ENCODE measurements at regions not wholly inside any gene's neighbourhood (a gene's known extent, or its start where the extent isn't known, plus 50 kb on each side); places are given as distances from the start of the nearest gene placed in this dataset.

- no peak overlapping the region for H3K9ac ChIP-seq (ENCODE audit: insufficient read depth, low read depth, low read length)
- H3K9me3 ChIP-seq (ENCODE audit: low read length), result no peaks in the 10 kb centered on the region
- no peaks in the 10 kb centered on the region for H3K79me2 ChIP-seq (ENCODE audit: insufficient read depth, low read length)
- BruUV-seq (replicated peaks), result no TSS peak
- no peak overlapping the region for H3K27ac ChIP-seq (ENCODE audit: extremely low read length, insufficient read depth, low read length)
- no peak overlapping the region for H2AFZ ChIP-seq (ENCODE audit: low read length)
- no peak overlapping the region for H3K4me2 ChIP-seq (ENCODE audit: low read depth, low read length)
- H3K4me1 ChIP-seq (ENCODE audit: insufficient read depth, low read length), result no peaks in the 10 kb centered on the region
- intact Hi-C loops (cut with micrococcal nuclease; ENCODE audit: unreplicated experiment), result no loop called here
- H3K4me3 ChIP-seq (replicated peaks in 1 of 3; ENCODE audit: insufficient read depth in 1 of 3, low read depth in 2 of 3, low read length in 3 of 3), result no peak overlapping the region
- ChIA-PET CTCF (ENCODE audit: low intra/inter-chr PET ratio, low total read pairs) (no interaction called here), POLR2A (no interaction called here)
- ATAC-seq, result no peak
- no peak for FAIRE-seq
- TF ChIP-seq ZNF577 (CRISPR knock-in tag; IDR thresholded peaks at IDR 0.05; ENCODE audit: borderline replicate concordance, low read depth), result no peak
- TF ChIP-seq ZNF414 (CRISPR knock-in tag; IDR thresholded peaks at IDR 0.05), result no peak
- TF ChIP-seq ZIK1 (CRISPR knock-in tag; IDR thresholded peaks at IDR 0.05; ENCODE audit: borderline replicate concordance, low read depth), result no peak
- no peak for TF ChIP-seq MIXL1 (CRISPR knock-in tag; IDR thresholded peaks at IDR 0.05)
- no peak for TF ChIP-seq HHEX (CRISPR knock-in tag; IDR thresholded peaks at IDR 0.05)
- no peak for TF ChIP-seq GFI1 (CRISPR knock-in tag; IDR thresholded peaks at IDR 0.05; ENCODE audit: borderline replicate concordance)
- TF ChIP-seq ZNF883 (CRISPR knock-in tag; IDR thresholded peaks at IDR 0.05; ENCODE audit: not compliant biosample characterization), result no peak
- TF ChIP-seq MLXIP (CRISPR knock-in tag; IDR thresholded peaks at IDR 0.05; ENCODE audit: borderline replicate concordance), result no peak
- TF ChIP-seq MTA3 (CRISPR knock-in tag; IDR thresholded peaks at IDR 0.05), result no peak
- TF ChIP-seq HIC2 (CRISPR knock-in tag; IDR thresholded peaks at IDR 0.05; ENCODE audit: low read depth), result no peak
- TF ChIP-seq SOX6 (IDR thresholded peaks at IDR 0.05), result no peak
- TF ChIP-seq SOX6 (CRISPR knock-in tag; IDR thresholded peaks at IDR 0.05), result no peak
- no peak for TF ChIP-seq ZBTB10 (CRISPR knock-in tag; IDR thresholded peaks at IDR 0.05; ENCODE audit: borderline replicate concordance)
- TF ChIP-seq HMG20A (CRISPR knock-in tag; IDR thresholded peaks at IDR 0.05; ENCODE audit: borderline replicate concordance), result no peak
- no peak for TF ChIP-seq SOX13 (IDR thresholded peaks at IDR 0.05)
- no peak for TF ChIP-seq SOX13 (CRISPR knock-in tag; conservative IDR thresholded peaks at IDR 0.05 in 1 of 2, IDR thresholded peaks at IDR 0.05 in 1 of 2)
- WGBS (ENCODE audit: low lambda C conversion rate), result 0% methylated on average over 2 of the region's 2 CpGs
- DNase-seq (ENCODE audit: low spot score), result no peak
- in situ Hi-C loops (cut with HindIII; ENCODE audit: extremely low pct_ligation_motif_present, low pct_unique_long_range_greater_than_20kb), result no loop called here
- no peaks in the 10 kb centered on the region for H4K20me1 ChIP-seq (ENCODE audit: insufficient read depth, low read length)
- H3K36me3 ChIP-seq (replicated peaks in 1 of 2; ENCODE audit: control insufficient read depth in 1 of 2, insufficient read depth in 2 of 2, low read length in 2 of 2), result no peaks in the 10 kb centered on the region
- H3K27me3 ChIP-seq (ENCODE audit: control insufficient read depth in 1 of 2, insufficient read depth in 2 of 2, low read length in 2 of 2), result no peaks in the 10 kb centered on the region
Measured at GRCh38 chr5:167166696-167167095, 1124.7 kb upstream of the WWC1 start.
